Lung microvascular endothelial cell (primary cell): ENCODE measurements at regions not wholly inside any gene's neighbourhood (a gene's known extent, or its start where the extent isn't known, plus 50 kb on each side); places are given as distances from the start of the nearest gene placed in this dataset.
A peak's percentile ranks its signal among the peaks of the same experiment; 100 is the strongest.
"Not testable (repeated sequence)": the region's sequence is repeated elsewhere in the genome, so short reads cannot be mapped to it uniquely, and the experiment has no call there.

Experiments
- DNase-seq, 2 donors: peaks; one replicate each; pipeline versions ENCODE4 v3.0.0 to v3.0.0-alpha.2; 2010; ENCODE audit warnings: low read depth in 2 of 2

- DNase-seq = no peak
Measured at GRCh38 chrX:43218198-43218597, 437.9 kb upstream of the MAOA start.

DNA sequence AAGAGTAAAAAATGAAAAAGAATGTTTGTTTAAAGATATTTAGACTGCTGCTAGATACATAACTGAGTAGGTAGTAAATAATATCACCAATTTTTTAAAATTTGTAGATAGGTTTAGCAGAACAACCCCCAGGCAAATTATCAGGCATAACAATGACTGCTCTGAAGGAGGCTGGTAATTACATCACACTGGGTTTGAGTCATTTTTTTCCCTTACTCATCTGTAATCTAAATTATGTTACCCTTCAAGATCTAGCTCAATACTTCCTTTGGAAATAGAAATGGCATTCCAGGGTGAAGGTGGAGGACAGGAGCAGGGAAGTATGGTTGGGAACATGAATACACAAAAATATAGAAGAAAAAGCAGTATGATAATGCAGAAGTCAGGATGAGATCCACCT is 431.6 kb upstream of the MAOA start:
- DNase-seq = no peak

DNA sequence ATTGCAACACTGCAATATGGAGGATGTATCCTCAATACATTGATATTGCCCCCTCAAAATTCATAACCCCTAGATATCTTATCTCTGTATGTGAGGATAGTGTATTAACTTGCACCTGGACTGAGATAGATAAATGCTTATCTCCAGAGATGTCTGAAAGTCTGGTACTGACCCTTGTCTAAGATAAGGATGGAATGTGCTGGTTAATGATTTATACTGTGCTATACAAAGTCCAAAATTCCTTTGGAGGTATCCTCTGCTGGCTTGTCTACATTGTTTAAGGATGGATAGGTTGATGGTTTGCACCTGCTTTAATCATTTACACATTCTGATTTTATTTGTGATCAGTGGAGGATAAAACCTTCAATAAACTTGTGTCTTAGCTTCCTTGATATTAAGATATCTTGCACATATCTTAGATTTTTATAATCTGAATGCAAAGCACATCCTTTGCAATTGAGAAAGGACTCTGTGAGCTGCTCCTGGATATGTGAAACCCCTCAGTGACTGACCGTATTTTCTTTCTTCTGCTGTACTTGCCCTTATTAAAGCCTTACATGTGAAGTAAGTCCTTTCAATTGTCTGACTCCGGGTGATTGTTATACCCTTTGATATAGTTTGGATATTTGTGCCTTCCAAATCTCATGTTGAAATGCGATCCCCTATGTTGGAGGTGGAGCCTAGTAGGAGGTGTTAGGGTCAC is 430.3 kb upstream of the MAOA start:
- DNase-seq = no peak

GRCh38 chrX:43238461-43238945 is 417.6 kb upstream of the MAOA start:
- no peak for DNase-seq

- no peak for DNase-seq
Measured at GRCh38 chrX:43239356-43239755, 416.7 kb upstream of the MAOA start.

DNA sequence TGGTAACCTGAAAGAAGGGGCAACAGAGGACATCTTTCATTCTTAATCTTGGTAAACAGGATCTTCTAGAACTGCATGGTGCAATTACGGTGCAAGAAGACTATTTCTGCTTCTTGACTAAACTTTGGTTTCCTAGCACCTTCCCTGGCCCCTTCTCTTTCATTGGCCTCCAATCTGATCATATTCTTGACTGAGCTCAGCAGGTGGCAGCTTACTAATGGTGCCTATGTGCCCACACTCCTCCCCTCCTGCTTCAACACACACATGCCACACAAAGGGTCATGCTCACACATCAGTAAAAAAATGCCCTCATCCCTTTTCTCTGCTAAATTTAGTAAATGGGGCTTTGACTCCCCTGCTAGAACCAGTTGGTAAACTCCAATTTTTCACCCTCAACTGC is 400.5 kb upstream of the MAOA start:
- DNase-seq = no peak

GRCh38 chrX:43266487-43266886 is 389.6 kb upstream of the MAOA start:
- no peak for DNase-seq

DNA sequence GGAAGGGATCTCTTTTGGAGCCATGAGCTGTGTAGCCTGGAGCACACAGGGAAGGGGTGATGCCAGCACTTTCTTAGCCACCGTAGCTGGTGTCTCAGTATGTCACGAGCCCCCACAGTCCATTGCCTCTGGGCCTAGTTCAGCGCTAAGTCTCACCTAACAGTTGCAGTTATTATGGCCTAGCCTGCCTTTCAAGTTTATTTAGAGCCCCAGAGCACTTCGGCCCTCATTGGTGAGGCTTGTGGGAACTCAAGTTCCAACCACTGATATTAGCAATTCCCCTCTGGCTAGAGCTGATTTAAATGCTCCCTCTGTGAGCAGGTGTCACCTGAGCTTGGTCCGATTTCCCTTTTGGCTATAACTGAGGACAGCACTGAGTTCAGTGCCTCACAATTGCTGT is 388.4 kb upstream of the MAOA start:
- no peak for DNase-seq

- no peak for DNase-seq
Measured at GRCh38 chrX:43269201-43269600, 386.9 kb upstream of the MAOA start.

DNA sequence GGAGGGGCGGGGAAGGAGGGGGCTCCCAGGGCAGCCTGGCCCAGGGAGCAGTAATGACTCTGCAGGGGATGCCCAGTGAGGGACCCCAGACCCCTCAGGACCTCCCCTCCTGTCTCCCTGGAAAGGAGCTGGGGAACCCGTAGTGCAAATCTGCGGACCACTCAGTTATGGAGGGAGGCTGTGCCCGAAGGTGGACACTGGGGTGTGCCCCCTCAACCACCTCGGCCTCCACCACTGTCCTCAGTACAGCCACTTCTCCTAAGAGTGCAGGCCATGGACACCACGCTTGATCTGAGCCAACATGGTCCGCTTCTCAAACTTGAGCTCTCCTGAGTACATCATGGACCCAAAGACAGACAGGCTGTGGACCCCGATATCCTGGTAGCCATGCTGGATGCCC is 378.2 kb upstream of the MAOA start:
- no peak for DNase-seq

GRCh38 chrX:43278440-43278839 is 377.7 kb upstream of the MAOA start:
- DNase-seq = no peak

DNA sequence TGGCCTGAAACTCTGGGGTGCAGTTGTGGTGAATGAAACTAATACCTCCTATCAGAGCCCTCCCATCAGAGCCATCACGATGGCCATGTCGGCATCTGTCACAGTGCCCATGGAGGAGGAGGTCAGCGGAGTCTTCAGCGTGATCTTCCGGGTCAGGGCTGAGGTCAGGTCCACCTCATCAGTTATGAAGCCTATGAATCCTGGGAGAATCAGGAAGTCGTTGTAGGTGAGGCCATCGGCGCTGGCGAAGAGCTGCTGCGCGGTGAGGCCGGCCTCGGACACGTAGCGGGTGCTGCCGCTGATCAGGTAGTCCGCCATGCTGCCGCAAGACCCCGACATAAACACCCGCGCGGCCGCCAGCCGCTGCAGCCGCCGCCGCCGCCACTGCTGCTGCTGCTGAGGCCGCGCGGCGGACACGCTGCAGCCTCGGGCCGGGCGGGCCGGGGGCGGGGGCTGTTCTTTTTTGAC is 376.7 kb upstream of the MAOA start:
- DNase-seq = no peak

DNA sequence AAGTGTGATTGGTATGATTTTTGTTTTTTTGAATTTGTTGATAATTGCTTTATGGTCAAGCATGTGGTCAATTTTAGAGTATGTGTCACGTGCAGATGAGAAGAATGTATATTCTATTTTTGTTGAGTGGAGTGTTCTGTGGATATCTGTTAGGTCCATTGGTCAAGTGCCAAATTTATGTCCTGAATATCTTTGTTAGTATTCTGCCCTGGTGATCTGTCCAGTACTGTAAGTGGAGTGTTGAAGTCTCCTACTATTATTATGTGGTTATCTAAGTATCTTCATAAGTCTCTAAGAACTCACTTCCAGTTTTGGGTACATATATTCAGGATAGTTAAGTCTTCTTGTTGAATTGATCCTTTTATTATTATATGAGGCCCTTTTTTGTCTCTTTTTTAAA is 372.9 kb upstream of the MAOA start:
- DNase-seq = no peak

DNA sequence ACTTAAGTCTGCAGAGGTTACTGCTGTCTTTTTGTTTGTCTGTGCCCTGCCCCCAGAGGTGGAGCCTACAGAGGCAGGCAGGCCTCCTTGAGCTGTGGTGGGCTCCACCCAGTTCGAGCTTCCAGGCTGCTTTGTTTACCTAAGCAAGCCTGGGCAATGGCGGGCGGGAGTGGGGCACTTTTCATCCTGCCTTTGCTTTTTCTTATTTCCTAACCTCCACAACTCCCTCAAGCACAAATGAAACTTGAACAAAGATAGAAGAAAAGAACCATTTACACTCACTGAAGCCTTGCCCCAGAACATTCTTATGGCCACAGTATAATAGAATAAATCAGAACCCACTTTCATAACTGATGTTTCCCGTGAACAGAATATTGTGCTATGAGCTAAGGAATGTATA is 344.5 kb upstream of the MAOA start:
- DNase-seq = not testable (repeated sequence)

GRCh38 chrX:43313035-43313434 is 343.1 kb upstream of the MAOA start:
- no peak for DNase-seq

GRCh38 chrX:43314525-43314924 is 341.6 kb upstream of the MAOA start:
- DNase-seq = no peak

DNA sequence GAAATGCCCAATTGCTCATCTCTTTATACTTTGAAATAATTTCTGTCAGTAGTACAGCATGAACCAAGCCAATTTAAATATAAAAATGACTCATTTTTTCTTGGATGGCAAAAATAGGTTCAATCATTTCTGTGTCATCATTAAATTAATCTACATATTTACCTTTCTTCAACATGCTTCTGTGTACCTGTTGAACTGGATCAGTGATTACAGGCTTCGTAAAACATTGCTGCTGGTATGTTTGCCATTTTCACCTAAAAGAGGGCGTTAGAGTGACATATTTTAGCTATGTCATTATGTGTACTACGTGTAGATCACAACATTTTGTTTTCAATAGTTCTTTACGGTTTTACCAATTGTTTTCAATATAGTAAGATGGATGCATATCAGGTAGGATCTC is 340.5 kb upstream of the MAOA start:
- no peak for DNase-seq

- DNase-seq = no peak
Measured at GRCh38 chrX:43316146-43316545, 340.0 kb upstream of the MAOA start.

GRCh38 chrX:43317378-43317777 is 338.7 kb upstream of the MAOA start:
- DNase-seq = no peak

- DNase-seq = no peak
Measured at GRCh38 chrX:43328358-43328946, 327.6 kb upstream of the MAOA start.

GRCh38 chrX:43333543-43333942 is 322.6 kb upstream of the MAOA start:
- DNase-seq = peak in 1 of 2 donors; percentile 0

DNA sequence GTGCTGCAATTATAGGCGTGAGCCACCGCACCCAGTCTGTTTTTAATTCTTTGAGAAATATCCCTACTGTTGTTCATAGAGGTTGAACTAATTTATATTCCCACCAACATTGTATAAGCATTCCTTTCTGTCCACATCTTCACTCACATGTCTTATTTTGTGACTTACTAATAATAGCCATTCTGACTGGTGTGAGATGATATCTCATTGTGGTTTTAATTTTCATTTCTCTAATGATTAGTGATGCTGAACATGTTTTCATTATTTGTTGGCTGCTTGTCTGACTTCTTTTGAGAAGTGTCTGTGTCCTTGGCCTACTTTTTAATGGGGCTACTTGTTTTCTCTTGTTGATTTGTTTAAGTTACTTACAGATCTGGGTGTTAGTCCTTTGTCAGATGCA is 310.9 kb upstream of the MAOA start:
- DNase-seq = no peak

- DNase-seq = peak; percentile 46 to 59
Measured at GRCh38 chrX:43349363-43349762, 306.7 kb upstream of the MAOA start.
